Pons (tissue), 1 donor: ENCODE measurements at regions not wholly inside any gene's neighbourhood (a gene's known extent, or its start where the extent isn't known, plus 50 kb on each side); places are given as distances from the start of the nearest gene placed in this dataset.

ENCODE experiments used
- DNase-seq: peaks from one replicate; pipeline ENCODE4 v3.0.0-alpha.2; 2016; ENCODE audit warnings: low spot score

GRCh38 chr3:39000008-39000450 is 51.7 kb downstream of the SCN11A start:
- DNase-seq = peak; percentile 78

- no peak for DNase-seq
These were observed 53.7 kb downstream of the SCN11A start for GRCh38 chr3:38998086-38998485.

GRCh38 chr3:38996193-38996592 is 55.6 kb downstream of the SCN11A start:
- no peak for DNase-seq

- DNase-seq = no peak
These were observed 57.5 kb downstream of the SCN11A start for GRCh38 chr3:38994251-38994650.

- DNase-seq = no peak
These were observed 59.5 kb downstream of the SCN11A start for GRCh38 chr3:38992117-38992760.

DNA sequence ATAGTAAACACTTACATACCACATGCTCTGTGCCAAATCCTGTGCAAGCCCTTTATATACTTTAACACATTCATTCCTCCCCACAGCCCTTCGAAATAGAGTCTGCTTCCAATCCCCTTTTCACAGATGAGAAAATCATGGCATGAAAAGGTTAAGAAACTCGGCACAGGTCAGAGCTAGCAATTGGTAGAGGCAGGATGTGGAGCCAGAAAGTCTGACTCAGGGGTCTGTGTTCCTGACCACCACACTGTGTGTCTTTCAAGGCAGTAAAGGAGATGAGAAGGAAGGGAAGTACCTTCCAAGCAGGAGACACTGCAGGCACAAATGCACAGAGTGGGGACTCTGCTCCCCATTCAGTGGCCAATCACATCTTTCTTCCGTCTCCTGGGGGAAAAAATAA is 61.1 kb downstream of the SCN11A start:
- no peak for DNase-seq

DNA sequence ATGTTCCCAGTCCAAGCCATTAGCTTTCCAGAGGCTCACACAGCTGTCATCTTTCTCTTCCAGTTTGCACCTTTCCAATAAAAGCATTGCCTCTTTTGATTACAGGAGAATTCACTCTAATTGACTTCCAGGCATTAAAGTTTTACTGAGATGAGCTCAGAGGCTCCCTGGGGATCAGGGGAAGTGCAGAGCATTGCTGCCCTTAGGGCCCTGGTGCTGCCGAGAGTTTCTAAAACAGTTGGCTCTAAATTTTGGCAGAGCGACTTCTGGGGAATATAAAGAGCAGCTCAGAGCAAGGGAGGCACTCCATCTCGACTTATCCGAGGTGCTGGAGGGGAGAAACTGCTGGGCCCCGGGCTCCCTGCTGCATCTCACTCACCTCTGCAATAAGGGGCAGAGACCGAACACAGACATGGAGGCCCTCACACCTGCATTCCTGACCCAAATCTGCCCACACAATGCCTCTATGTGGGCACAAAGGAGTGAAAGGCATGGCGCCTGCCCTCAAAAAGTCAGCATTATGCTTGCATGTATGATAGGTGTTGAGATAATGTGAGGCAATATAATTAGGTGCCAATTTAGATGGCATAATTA is 61.7 kb downstream of the SCN11A start:
- DNase-seq = no peak

GRCh38 chr3:38988955-38989354 is 62.8 kb downstream of the SCN11A start:
- no peak for DNase-seq

- DNase-seq = no peak
These were observed 64.3 kb downstream of the SCN11A start for GRCh38 chr3:38987456-38987855.

GRCh38 chr3:38986901-38987300 is 64.8 kb downstream of the SCN11A start:
- no peak for DNase-seq

DNA sequence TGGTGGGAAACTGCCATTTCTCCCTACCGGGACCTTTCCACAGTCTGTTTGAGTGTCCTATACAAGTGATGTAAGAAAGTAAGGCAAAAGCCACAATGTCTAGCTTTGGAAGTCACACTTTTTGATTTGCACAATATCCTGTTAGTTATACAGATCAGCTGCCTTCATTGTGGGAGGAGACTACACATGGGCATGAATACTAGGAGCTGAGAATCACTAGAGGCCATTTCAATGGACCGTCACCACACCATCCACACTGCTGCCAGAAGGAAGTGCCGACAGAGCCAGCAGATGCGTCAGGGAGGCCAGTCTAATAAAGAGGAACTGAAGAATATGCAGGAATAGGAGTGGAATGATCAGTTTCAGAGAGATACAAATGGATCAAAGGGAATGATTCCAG is 65.8 kb downstream of the SCN11A start:
- no peak for DNase-seq

GRCh38 chr3:38985581-38985980 is 66.2 kb downstream of the SCN11A start:
- no peak for DNase-seq

GRCh38 chr3:38984731-38985130 is 67.0 kb downstream of the SCN11A start:
- no peak for DNase-seq

- DNase-seq = no peak
These were observed 67.6 kb downstream of the SCN11A start for GRCh38 chr3:38984110-38984509.

- DNase-seq = no peak
These were observed 70.8 kb downstream of the SCN11A start for GRCh38 chr3:38980938-38981337.

- DNase-seq = no peak
These were observed 73.0 kb downstream of the SCN11A start for GRCh38 chr3:38978729-38979128.

- no peak for DNase-seq
These were observed 80.7 kb downstream of the SCN11A start for GRCh38 chr3:38970851-38971638.

DNA sequence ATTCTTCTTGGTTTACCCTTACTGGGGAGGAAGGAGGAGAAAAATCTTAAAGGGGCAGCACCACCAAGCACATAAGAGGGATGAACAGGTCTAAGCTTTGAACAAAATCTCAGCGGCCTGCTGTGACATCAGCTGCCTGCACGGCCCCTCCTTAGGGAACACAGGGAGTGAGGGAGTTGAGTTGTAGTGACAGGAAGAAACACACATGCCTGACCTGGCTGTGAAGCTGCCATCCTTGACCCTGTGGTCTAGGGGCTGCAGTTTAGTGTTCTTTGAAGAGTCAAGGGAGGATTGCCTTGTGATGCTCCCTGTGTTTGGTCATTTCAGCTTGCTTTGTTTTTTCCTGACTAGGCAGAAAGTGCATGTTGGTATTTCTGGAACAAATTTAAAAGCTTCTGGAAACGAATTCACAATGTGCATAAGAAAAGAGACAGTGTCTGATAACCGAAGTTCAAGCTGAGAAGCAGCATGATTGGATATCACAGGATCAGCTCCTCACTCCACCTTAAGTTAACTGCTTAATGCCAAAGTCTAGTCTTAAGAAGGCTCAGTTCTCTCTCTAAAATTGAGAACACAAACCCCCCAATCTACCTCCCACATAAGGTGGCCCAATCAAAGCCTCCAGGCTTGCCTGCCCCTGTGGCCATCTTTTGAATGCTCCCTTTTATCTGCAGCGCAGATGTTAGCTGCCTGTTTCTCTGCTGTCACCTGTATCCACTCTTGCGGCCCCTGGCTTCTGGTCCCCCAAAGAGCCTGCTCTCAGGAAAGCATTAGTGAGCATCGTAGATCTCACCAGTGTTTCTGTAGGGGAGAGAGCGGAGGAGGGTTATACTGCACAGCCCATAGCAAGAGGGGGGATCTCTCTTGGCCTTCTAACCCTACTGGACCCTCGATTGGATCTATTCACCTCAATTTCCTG is 82.2 kb downstream of the SCN11A start:
- no peak for DNase-seq

DNA sequence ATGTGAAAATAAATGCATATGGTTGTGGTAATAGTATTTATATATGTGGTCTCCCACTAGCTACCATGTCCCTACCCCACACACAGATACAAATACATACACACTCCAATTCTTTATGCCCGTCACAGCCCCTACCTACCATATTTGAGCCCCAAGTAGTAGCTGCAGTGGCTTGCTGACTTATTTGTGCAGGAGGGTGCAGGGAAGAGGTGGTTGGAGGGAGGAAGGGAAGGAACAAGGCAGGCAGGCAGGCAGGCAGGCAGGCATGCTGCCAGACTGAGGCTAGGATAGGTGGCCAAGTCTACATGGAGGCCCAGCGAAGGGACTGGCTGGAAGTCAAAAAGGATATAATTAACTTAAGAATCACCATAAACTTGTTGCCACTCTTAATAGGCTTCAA is 82.9 kb downstream of the SCN11A start:
- DNase-seq = no peak

- DNase-seq = no peak
These were observed 83.3 kb downstream of the SCN11A start for GRCh38 chr3:38968403-38968802.

DNA sequence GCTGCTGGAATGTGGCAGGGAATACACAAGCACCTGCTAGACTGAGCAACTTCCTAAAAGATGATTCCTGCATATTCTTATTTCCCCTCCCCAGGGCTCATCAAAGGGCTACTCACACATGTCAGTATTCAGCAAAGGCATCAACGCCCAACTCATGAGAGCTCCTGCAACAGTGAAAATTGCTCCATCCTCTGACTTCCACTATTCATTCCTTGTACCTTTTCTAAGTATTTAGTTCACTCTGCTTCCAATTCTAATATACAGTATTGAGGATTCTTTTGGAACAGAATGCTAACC is 84.1 kb downstream of the SCN11A start:
- no peak for DNase-seq
